ENCODE measurements at regions not wholly inside any gene's neighbourhood (a gene's known extent, or its start where the extent isn't known, plus 50 kb on each side); places are given as distances from the start of the nearest gene placed in this dataset.
"Not testable (repeated sequence)": the region's sequence is repeated elsewhere in the genome, so short reads cannot be mapped to it uniquely, and the experiment has no call there.

- ATAC-seq (ENCODE audit: poor library complexity) = no peak
- DNase-seq = no peak
- intact Hi-C loops (cut with DNase I) = no loop called here
Measured at GRCh38 chr2:103166456-103167324, 404.9 kb downstream of the TMEM182 start.

- DNase-seq (no peak), ATAC-seq (ENCODE audit: poor library complexity) (no peak)
- intact Hi-C loops (cut with DNase I) = no loop called here
Measured at GRCh38 chr2:103167599-103167998, 405.8 kb downstream of the TMEM182 start.

GRCh38 chr2:103169861-103170260, 408.0 kb downstream of the TMEM182 start:
- ATAC-seq (ENCODE audit: poor library complexity) (no peak), DNase-seq (no peak)
- intact Hi-C loops (cut with DNase I) = no loop called here

GRCh38 chr2:103172821-103173220, 411.0 kb downstream of the TMEM182 start:
- intact Hi-C loops (cut with DNase I) = no loop called here
- no peak for DNase-seq
- no peak for ATAC-seq (ENCODE audit: poor library complexity)

- intact Hi-C loops (cut with DNase I) = no loop called here
- no peak for ATAC-seq (ENCODE audit: poor library complexity)
Measured at GRCh38 chr2:103174711-103175110, 412.9 kb downstream of the TMEM182 start.

GRCh38 chr2:103176294-103176915, 414.6 kb downstream of the TMEM182 start:
- DNase-seq = no peak
- intact Hi-C loops (cut with DNase I) = no loop called here
- ATAC-seq (ENCODE audit: poor library complexity) = no peak

More at GRCh38 chr2:103174711-103175110, 412.9 kb downstream of the TMEM182 start:
- DNase-seq = no peak

GRCh38 chr2:103179798-103180197, 418.0 kb downstream of the TMEM182 start:
- DNase-seq (no peak), ATAC-seq (ENCODE audit: poor library complexity) (no peak)
- intact Hi-C loops (cut with DNase I) = no loop called here

GRCh38 chr2:103183061-103183460, 421.2 kb downstream of the TMEM182 start:
- ATAC-seq (ENCODE audit: poor library complexity) (no peak), DNase-seq (no peak)
- intact Hi-C loops (cut with DNase I) = no loop called here

GRCh38 chr2:103196802-103197201, 435.0 kb downstream of the TMEM182 start:
- no peak for ATAC-seq (ENCODE audit: poor library complexity)
- no peak for DNase-seq
- intact Hi-C loops (cut with DNase I) = no loop called here

- DNase-seq; intact Hi-C loops (cut with DNase I); ATAC-seq (ENCODE audit: poor library complexity): not testable (repeated sequence)
Measured at GRCh38 chr2:103200774-103201173, 438.9 kb downstream of the TMEM182 start.

- intact Hi-C loops (cut with DNase I) = no loop called here
- ATAC-seq (ENCODE audit: poor library complexity) = no peak
- no peak for DNase-seq
Measured at GRCh38 chr2:103208916-103209315, 447.1 kb downstream of the TMEM182 start.

GRCh38 chr2:103213028-103213542, 451.3 kb downstream of the TMEM182 start:
- intact Hi-C loops (cut with DNase I) = no loop called here
- DNase-seq = no peak
- no peak for ATAC-seq (ENCODE audit: poor library complexity)

- intact Hi-C loops (cut with DNase I) = no loop called here
- DNase-seq = no peak
- ATAC-seq (ENCODE audit: poor library complexity) = no peak
Measured at GRCh38 chr2:103218516-103218915, 456.7 kb downstream of the TMEM182 start.

- DNase-seq = no peak
- no peak for ATAC-seq (ENCODE audit: poor library complexity)
- intact Hi-C loops (cut with DNase I) = no loop called here
Measured at GRCh38 chr2:103219398-103219797, 457.6 kb downstream of the TMEM182 start.

- intact Hi-C loops (cut with DNase I) = no loop called here
- no peak for ATAC-seq (ENCODE audit: poor library complexity)
- no peak for DNase-seq
Measured at GRCh38 chr2:103222969-103223368, 461.1 kb downstream of the TMEM182 start.

- intact Hi-C loops (cut with DNase I) = no loop called here
- DNase-seq (no peak), ATAC-seq (ENCODE audit: poor library complexity) (no peak)
Measured at GRCh38 chr2:103230796-103231195, 469.0 kb downstream of the TMEM182 start.

GRCh38 chr2:103232865-103233264, 471.0 kb downstream of the TMEM182 start:
- DNase-seq (no peak), ATAC-seq (ENCODE audit: poor library complexity) (no peak)
- intact Hi-C loops (cut with DNase I) = no loop called here

- intact Hi-C loops (cut with DNase I) = no loop called here
- no peak for DNase-seq
- ATAC-seq (ENCODE audit: poor library complexity) = no peak
Measured at GRCh38 chr2:103233691-103234090, 471.9 kb downstream of the TMEM182 start.

GRCh38 chr2:103235283-103235682, 473.5 kb downstream of the TMEM182 start:
- intact Hi-C loops (cut with DNase I) = no loop called here
- DNase-seq (no peak), ATAC-seq (ENCODE audit: poor library complexity) (no peak)

GRCh38 chr2:103249462-103249861, 487.6 kb downstream of the TMEM182 start:
- intact Hi-C loops (cut with DNase I) = no loop called here
- no peak for ATAC-seq (ENCODE audit: poor library complexity)

More at GRCh38 chr2:103249462-103249861, 487.6 kb downstream of the TMEM182 start:
- DNase-seq = no peak
